HG03354 (cell line): ENCODE measurements at regions not wholly inside any gene's neighbourhood (a gene's known extent, or its start where the extent isn't known, plus 50 kb on each side); places are given as distances from the start of the nearest gene placed in this dataset.
"Not testable (repeated sequence)": the region's sequence is repeated elsewhere in the genome, so short reads cannot be mapped to it uniquely, and the experiment has no call there.

ENCODE experiments used
- ATAC-seq: cut with Tn5 transposase; IDR thresholded peaks from one replicate; pipeline ENCODE4 v1.9.1; 2021; ENCODE audit warnings: mild to moderate bottlenecking; ENCODE audit not compliant: unreplicated experiment, poor library complexity, severe bottlenecking

DNA sequence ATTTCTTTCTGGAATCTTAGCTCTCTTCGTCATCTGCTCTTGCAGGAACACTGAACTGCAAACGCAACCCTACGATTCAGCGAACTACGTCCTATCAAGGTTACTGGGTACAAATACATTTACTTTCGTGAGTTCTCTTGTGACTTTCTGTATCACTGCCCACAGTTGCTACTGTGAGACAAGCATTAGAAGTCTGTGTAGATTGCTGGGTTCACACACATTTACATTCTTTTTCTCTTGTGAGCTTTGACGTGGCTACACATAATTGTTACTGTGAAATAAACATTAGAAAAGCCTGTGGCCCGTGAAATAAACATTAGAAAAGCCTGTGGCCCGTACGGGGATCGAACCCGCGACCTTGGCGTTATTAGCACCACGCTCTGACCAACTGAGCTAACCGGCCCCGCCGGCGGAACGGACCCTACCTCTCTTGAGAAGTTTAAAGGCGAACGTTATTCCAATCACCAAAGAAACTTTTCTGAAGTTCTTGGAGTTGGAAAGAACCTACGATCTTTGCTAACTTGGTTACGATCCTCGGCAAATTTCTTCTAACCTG is 61.2 kb upstream of the ZNF322 start:
- not testable (repeated sequence) for ATAC-seq

DNA sequence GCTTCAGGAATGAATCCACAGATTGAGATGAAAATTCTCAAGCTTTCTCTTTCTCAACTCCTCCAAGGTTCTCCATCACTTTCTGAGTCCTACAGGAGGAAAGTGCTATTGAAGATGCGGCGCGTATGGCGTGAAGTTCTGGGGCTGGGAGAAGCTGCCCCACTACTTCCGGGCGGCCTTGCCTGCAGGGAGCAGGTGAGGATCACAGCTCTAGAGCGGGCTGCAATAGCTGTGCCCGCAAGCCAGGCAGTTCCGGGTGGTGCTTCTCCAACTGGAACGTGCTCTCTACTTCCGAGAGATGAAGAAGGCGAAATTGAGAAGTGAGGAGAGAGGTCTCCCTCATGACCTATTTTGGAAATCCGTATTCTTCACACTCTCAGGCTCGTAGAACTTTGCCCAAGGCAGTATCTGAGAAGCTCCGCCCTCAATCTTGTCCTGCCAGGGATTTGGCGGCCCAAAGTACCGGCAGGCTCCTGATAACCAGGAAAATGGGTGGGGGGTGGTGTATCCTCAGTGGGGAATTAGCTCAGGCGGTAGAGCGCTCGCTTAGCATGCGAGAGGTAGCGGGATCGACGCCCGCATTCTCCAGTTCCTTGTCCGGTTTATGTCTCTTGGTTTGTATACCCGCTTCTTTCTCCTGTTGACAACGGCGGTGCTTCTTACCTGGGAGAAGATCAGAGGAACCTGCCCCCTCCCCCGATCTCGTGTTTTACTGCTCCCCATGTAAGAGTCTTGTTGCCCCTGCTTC is 70.6 kb upstream of the ZNF322 start:
- not testable (repeated sequence) for ATAC-seq

- not testable (repeated sequence) for ATAC-seq
These were observed 75.4 kb upstream of the ZNF322 start for GRCh38 chr6:26734776-26735472.

DNA sequence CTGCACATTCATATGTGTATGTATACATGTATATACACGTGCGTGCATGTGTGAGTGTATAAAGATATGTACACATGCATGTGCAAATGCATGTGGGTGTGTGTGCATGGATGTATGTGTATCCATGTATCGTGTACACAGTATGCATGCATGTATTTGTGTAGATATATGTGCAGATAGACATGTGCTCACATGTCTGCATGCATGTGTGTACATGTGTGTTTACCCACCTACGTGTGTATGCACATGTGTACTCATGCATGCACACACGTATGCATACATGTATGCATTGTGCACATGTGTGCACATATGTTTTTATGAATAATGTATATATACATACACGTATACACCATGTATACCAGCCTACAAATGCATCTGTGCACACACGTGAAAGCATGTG is 80.3 kb upstream of the ZNF322 start:
- no peak for ATAC-seq

DNA sequence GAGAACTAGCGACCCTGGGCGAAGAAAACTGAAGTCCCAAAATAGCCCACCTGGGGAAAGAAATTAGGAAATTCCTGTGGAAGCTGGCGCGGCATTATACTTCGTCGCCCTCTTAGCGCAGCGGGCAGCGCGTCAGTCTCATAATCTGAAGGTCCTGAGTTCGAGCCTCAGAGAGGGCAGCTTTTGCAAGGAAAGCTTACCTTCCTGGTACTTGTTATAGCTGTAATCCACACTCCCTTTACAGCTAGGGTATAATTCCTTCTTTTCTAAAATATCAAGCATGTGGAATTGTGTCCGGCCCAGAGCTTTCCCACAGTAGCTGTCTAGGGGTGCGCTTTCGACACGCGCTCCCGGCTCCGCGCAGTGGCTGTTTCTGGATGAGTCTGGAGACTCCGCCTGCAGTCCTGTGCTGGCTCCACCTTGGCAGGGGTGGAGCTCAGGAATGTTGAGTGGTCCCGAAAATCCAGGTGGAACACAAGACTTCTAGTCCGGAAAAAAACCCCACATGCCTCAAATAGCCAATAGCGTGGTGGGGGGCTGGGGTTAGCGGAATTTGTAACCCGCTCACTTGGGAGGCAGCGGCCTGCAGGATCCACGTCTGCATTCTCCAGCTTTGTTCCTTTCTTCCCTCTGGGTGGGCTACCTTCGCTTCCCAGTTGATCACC is 83.7 kb upstream of the ZNF322 start:
- no peak for ATAC-seq

DNA sequence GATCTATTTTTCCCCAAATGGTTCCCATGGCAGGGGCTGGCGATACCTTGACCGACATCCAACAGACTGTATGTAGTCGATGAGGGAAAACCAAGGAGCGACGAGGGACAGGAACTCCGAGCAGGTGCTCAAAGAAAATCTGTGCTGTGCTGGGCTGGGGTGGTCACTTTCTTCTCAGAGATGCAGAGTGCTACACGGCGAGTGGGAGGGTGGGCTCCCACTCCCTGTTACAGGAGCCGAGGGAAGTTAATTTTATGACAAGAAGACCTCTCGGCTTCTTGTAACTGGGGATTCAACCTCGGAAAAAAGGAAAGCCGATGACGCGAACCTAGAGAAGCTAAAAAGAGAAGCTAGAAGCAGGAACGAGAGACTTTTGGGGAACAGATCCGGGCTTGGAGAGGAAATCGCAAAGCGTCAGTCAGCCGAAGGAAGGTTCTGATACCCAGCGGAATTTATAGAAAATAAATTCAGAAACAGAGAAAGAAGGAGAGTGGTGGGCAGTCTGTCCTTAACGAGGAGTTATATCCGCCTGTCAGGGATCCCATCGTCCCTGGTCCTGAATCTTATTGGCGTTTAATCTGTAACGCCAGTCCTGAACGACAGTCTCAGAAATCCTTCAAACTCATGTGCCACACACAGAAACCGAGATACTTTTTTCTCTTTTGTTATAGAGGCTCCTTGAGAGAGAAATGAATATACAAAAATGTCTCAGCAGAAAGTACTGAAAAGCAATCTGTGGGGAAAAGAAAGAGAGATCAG is 84.6 kb upstream of the ZNF322 start:
- ATAC-seq = no peak

- not testable (repeated sequence) for ATAC-seq
These were observed 85.3 kb upstream of the ZNF322 start for GRCh38 chr6:26744837-26745282.

GRCh38 chr6:26745964-26746363 is 86.4 kb upstream of the ZNF322 start:
- not testable (repeated sequence) for ATAC-seq

- not testable (repeated sequence) for ATAC-seq
These were observed 89.7 kb upstream of the ZNF322 start for GRCh38 chr6:26749126-26749758.

GRCh38 chr6:26749759-26750126 is 90.2 kb upstream of the ZNF322 start:
- ATAC-seq = not testable (repeated sequence)

DNA sequence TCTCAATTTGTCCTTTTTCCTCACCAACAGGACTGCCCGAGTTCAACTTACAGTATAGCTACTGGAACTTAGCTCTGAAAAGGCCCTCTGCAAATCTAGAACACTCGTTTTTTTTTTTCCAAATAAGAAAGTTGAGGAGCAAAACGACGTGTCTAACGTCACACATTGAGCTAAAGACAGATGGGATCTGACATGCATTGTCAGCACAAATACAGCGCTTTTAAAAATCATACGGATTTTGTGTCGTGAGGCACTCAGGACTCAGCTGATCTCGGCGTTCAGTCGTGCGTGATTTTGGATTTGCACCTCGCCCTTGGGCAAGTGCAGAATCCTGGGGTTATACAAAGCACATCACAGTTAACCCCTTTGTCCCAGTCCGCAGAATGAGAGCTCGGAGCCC is 94.7 kb upstream of the ZNF322 start:
- ATAC-seq = no peak

DNA sequence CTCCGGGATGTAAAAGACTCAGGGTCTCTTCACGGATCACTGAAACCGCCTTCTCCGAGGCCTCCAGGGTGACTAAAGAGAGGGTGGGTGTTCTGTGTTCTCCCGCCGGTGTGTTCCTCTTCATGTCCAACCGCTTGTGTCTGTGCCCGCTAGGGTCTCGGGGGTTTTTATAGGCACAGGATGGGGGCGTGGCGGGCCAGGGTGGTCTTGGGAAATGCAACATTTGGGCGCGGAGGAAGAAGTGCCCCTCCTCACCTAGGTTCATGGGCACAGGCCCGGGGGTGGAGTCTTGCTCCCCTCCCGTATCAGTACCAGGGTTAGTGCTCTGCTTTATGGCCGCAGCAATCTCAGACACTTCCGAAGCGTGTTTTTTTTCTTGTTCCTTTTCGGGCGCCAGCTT is 95.3 kb upstream of the ZNF322 start:
- not testable (repeated sequence) for ATAC-seq

DNA sequence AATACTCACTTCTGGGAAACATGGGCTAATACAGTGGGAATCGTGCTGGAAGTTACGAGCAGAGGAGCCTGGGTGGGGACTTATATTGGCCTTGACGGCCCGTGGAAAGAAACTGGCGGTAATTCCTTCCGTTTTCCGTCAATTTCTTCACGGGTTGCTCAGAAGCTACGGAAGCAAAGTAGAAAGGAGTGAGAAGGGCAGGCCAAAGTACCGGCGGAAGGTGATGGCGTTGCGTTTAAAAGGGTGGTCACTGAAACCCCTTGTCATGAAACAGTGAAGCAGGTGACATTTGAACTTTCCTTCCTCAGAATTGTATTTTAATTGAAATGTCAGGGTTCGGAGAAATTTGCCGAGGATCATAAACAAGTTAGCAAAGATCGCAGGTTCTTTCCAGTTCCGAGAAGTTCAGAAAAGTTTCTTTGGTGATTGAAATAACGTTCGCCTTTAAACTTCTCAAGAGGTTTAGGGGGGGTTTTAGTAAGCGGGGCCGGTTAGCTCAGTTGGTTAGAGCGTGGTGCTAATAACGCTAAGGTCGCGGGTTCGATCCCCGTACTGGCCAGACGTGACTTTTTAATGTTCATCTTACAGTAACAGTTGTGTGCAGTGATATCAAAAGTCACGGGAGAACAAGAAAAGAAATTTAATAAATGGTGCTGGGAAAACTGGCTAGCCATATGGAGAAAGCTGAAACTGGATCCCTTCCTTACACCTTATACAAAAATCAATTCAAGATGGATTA is 96.7 kb upstream of the ZNF322 start:
- ATAC-seq = not testable (repeated sequence)

DNA sequence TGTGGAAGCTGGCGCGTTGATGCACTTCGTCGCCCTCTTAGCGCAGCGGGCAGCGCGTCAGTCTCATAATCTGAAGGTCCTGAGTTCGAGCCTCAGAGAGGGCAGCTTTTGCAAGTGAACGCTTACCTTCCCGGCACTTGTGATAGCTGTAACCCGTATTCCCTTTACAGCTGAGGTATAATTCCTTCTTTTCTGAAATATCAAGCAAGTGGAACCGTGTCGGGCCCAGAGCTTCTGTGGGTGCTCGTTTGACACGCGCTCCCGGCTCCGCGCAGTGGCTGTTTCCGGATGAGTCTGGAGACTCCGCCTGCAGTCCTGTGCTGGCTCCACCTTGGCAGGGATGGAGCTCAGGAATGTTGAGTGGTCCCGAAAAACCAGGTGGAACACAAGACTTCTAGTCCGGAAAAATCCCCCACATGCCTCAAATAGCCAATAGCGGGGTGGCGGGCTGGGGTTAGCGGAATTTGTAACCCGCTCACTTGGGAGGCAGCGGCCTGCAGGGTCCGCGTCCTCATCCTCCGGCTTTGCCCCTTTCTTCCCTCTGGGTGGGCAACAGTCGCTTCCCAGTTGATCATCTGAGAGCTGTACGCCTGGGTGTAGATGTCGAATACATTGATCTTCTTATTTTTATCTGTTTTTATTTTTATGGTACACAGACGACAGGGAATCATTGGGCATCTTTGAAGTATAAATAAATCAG is 106.8 kb upstream of the ZNF322 start:
- ATAC-seq = not testable (repeated sequence)

DNA sequence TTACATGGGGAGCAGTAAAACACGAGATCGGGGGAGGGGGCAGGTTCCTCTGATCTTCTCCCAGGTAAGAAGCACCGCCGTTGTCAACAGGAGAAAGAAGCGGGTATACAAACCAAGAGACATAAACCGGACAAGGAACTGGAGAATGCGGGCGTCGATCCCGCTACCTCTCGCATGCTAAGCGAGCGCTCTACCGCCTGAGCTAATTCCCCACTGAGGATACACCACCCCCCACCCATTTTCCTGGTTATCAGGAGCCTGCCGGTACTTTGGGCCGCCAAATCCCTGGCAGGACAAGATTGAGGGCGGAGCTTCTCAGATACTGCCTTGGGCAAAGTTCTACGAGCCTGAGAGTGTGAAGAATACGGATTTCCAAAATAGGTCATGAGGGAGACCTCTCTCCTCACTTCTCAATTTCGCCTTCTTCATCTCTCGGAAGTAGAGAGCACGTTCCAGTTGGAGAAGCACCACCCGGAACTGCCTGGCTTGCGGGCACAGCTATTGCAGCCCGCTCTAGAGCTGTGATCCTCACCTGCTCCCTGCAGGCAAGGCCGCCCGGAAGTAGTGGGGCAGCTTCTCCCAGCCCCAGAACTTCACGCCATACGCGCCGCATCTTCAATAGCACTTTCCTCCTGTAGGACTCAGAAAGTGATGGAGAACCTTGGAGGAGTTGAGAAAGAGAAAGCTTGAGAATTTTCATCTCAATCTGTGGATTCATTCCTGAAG is 111.6 kb upstream of the ZNF322 start:
- not testable (repeated sequence) for ATAC-seq

DNA sequence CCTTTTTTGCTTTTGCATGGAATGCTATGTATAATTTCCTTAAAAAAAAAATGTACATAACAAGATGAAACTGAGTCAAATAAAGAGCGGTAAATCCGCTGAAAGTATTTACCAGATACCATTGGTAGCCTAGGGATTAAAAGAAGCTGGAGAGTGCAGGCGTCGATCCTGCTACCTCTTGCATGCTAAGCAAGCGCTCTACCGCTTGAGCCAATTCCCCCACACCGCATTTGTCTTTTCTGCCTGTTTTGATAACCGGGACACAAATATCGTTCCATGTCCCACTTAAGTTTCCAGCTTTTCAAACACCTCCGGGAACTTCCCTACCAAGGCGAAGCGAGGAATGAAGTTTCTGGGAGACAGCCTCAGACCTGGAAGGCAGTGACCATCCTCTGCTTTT is 113.9 kb upstream of the ZNF322 start:
- ATAC-seq = not testable (repeated sequence)

DNA sequence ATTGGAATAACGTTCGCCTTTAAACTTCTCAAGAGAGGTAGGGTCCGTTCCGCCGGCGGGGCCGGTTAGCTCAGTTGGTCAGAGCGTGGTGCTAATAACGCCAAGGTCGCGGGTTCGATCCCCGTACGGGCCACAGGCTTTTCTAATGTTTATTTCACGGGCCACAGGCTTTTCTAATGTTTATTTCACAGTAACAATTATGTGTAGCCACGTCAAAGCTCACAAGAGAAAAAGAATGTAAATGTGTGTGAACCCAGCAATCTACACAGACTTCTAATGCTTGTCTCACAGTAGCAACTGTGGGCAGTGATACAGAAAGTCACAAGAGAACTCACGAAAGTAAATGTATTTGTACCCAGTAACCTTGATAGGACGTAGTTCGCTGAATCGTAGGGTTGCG is 121.0 kb upstream of the ZNF322 start:
- ATAC-seq = not testable (repeated sequence)
